K562 (cell line): ENCODE measurements at regions not wholly inside any gene's neighbourhood (a gene's known extent, or its start where the extent isn't known, plus 50 kb on each side); places are given as distances from the start of the nearest gene placed in this dataset.
"Not testable (repeated sequence)": the region's sequence is repeated elsewhere in the genome, so short reads cannot be mapped to it uniquely, and the experiment has no call there.

Experiments
- ATAC-seq: fragments of 200-7000 bp; cut with Tn5 transposase; 3 replicates; pipeline ENCODE4 v1.9.1; 2020; ENCODE audit warnings: moderate library complexity
- BruUV-seq: library from RNA; stranded (reverse); fragments of 400-500 nt; replicated peaks from 2 replicates; lab custom pipeline; 2021; lab: Mats Ljungman, UMichigan
- CTCF ChIA-PET: fragments of 300-600 bp; formaldehyde crosslinking; extraction: SDS; loops from one replicate; lab custom pipeline; 2021; ENCODE audit warnings: low intra/inter-chr PET ratio; lab: Yijun Ruan, JAX
- POLR2A ChIA-PET: fragments of 300-600, 350-650 bp; sonication (Branson Sonifier 250); formaldehyde crosslinking; extraction: SDS; loops from one replicate; lab custom pipeline; 2021; ENCODE audit warnings: antibody characterized with exemption, inconsistent platforms; lab: Yijun Ruan, JAX
- DNase-seq, 4 experiments: peaks; one replicate each; pipeline versions ENCODE4 v3.0.0 to v3.0.0-alpha.2; 2011 to 2018; ENCODE audit warnings: low spot score in 3 of 4, mixed read lengths in 3 of 4; ENCODE audit errors: extremely low read depth in 1 of 4
- FAIRE-seq: peaks from 2 replicates; lab custom pipeline; 2011; peaks lifted over from hg19 to GRCh38; lab: Jason Lieb, UNC
- H2AFZ ChIP-seq: 2 replicates; pipeline ENCODE4 v1.6.0; 2011; ENCODE audit warnings: low read depth, low read length, control low read depth, inconsistent platforms
- H3K27ac ChIP-seq: fragments of 200-600 bp; 3 replicates; pipeline ENCODE4 v1.8.0; 2011; ENCODE audit warnings: low read depth, mild to moderate bottlenecking, control low read depth, inconsistent platforms, low read length, moderate library complexity, mixed read lengths; ENCODE audit errors: extremely low read depth
- H3K27me3 ChIP-seq, 2 experiments: fragments of 300-600 bp in 1 of 2; 2 replicates in 1 of 2; 3 replicates in 1 of 2; pipeline versions ENCODE4 v1.6.0 to v1.8.0; 2011; ENCODE audit warnings: inconsistent platforms in 2 of 2, low read length in 2 of 2, mild to moderate bottlenecking in 1 of 2, mixed read lengths in 1 of 2, moderate library complexity in 1 of 2; ENCODE audit not compliant: control insufficient read depth in 2 of 2, insufficient read depth in 2 of 2
- H3K36me3 ChIP-seq: fragments of 300-600 bp; 3 replicates; pipeline ENCODE4 v1.8.0; 2011; ENCODE audit warnings: mild to moderate bottlenecking, low read length, inconsistent platforms; ENCODE audit not compliant: control insufficient read depth, insufficient read depth
- H3K4me1 ChIP-seq, 2 experiments: fragments of 200-600 bp in 1 of 2; replicated peaks in 1 of 2; 2 replicates in 1 of 2; 3 replicates in 1 of 2; pipeline versions ENCODE4 v1.5.1 to v1.8.0; 2011; ENCODE audit warnings: inconsistent platforms in 2 of 2, low read length in 2 of 2, mild to moderate bottlenecking in 1 of 2, mixed read lengths in 1 of 2, moderate library complexity in 1 of 2; ENCODE audit not compliant: control insufficient read depth in 2 of 2, insufficient read depth in 2 of 2
- H3K4me2 ChIP-seq: 2 replicates; pipeline ENCODE4 v1.6.1; 2011; ENCODE audit warnings: low read length, control low read depth, inconsistent platforms, mixed read lengths; ENCODE audit not compliant: insufficient read depth
- H3K4me3 ChIP-seq: fragments of 200-600 bp; sonication (generic), shearing (Covaris generic); 2 replicates; pipeline ENCODE4 v1.5.1; 2016; ENCODE audit warnings: control low read depth, inconsistent platforms
- H3K79me2 ChIP-seq: fragments of 200-600 bp; 3 replicates; pipeline ENCODE4 v1.8.0; 2011; ENCODE audit warnings: low read length, inconsistent platforms; ENCODE audit not compliant: control insufficient read depth, insufficient read depth
- H3K9ac ChIP-seq, 2 experiments: 2 replicates each; pipeline versions ENCODE4 v1.6.0 to v1.6.1; 2011; ENCODE audit warnings: low read depth in 2 of 2, low read length in 2 of 2, control low read depth in 1 of 2, inconsistent platforms in 1 of 2, mild to moderate bottlenecking in 1 of 2, mixed read lengths in 1 of 2; ENCODE audit not compliant: insufficient read depth in 1 of 2
- H3K9me1 ChIP-seq: one replicate; pipeline ENCODE4 v1.6.0; 2011; ENCODE audit warnings: inconsistent platforms, mild to moderate bottlenecking, low read length, moderate library complexity; ENCODE audit not compliant: control insufficient read depth, insufficient read depth
- H3K9me3 ChIP-seq: replicated peaks from 2 replicates; pipeline ENCODE4 v1.5.1; 2011; ENCODE audit warnings: low read depth, low read length, inconsistent platforms; ENCODE audit not compliant: control insufficient read depth, insufficient read depth
- H4K20me1 ChIP-seq: replicated peaks from 2 replicates; pipeline ENCODE4 v1.6.1; 2011; ENCODE audit warnings: low read length, inconsistent platforms, mixed read lengths; ENCODE audit not compliant: control insufficient read depth, insufficient read depth
- CHD4 ChIP-seq: fragments of 200-600 bp; sonication (generic); IDR thresholded peaks from 3 replicates; pipeline ENCODE4 v1.6.1; 2012; ENCODE audit warnings: low read depth, mild to moderate bottlenecking, mixed read lengths, low read length, inconsistent platforms; ENCODE audit not compliant: insufficient read depth, insufficient replicate concordance, poor library complexity, severe bottlenecking
- CTBP1 ChIP-seq: fragments of 450-650 bp; IDR thresholded peaks from 2 replicates; pipeline ENCODE4 v1.6.1; 2016; ENCODE audit warnings: borderline replicate concordance
- HCFC1 ChIP-seq: IDR thresholded peaks from 2 replicates; pipeline ENCODE4 v1.6.1; 2012; ENCODE audit warnings: low read depth, low read length, improper control_type of control experiment
- NFIC ChIP-seq: fragments of 450-650 bp; IDR thresholded peaks from 2 replicates; pipeline ENCODE4 v1.6.1; 2017; ENCODE audit warnings: mild to moderate bottlenecking, inconsistent platforms
- NFIX ChIP-seq: fragments of 250-450 bp; sonication (Bioruptor Pico); IDR thresholded peaks from 2 replicates; pipeline ENCODE4 v1.4.0; 2020; ENCODE audit warnings: low read depth, mild to moderate bottlenecking, moderate library complexity
- SIX5 ChIP-seq, 2 experiments: IDR thresholded peaks; 2 replicates each; pipeline ENCODE4 v1.6.1; 2011; ENCODE audit warnings: low read length in 2 of 2, borderline replicate concordance in 1 of 2, low read depth in 1 of 2, mild to moderate bottlenecking in 1 of 2, moderate library complexity in 1 of 2; ENCODE audit not compliant: insufficient read depth in 1 of 2
- ZNF3 ChIP-seq: fragments of 250-450 bp; sonication (Bioruptor Pico); IDR thresholded peaks from 2 replicates; pipeline ENCODE4 v1.5.0; 2021; ENCODE audit warnings: mild to moderate bottlenecking, moderate library complexity
- ZNF347 ChIP-seq: fragments of 450-650 bp; formaldehyde crosslinking; IDR thresholded peaks from 2 replicates; pipeline ENCODE4 v1.4.0; 2020; ENCODE audit warnings: low read depth, mild to moderate bottlenecking, moderate library complexity
- WGBS: fragments of 100-300 bp; shearing (Covaris generic); methylation state at CpG from one replicate; pipeline ENCODE4 v1.1.6; 2016; ENCODE audit warnings: low coverage, mixed read lengths; ENCODE audit not compliant: insufficient coverage; ENCODE audit errors: missing lambda C conversion rate; 5-methylcytosine and 5-hydroxymethylcytosine counted together
- in situ Hi-C: fragments of 300-500 bp; cut with MboI; formaldehyde crosslinking; loops from 4 replicates; pipeline ENCODE4 v1.15.0; 2018; ENCODE audit warnings: inconsistent platforms, mixed read lengths
- intact Hi-C: fragments of 100-400 bp; cut with micrococcal nuclease; formaldehyde crosslinking; loops from 2 replicates; pipeline ENCODE4 v1.14.2; 2022

GRCh38 chr1:24248859-24249258 is 61.8 kb upstream of the IFNLR1 start (continued):
- TF ChIP-seq ZNF347 (CRISPR knock-in tag) = no peak
- TF ChIP-seq HCFC1 = peak; percentile 87
- TF ChIP-seq ZNF3 (CRISPR knock-in tag) = no peak
- TF ChIP-seq CHD4 = no peak
- peak; percentile 45 to 56; a peak in 2 of 4 replicates for TF ChIP-seq SIX5 (IDR thresholded peaks at IDR 0.05; ENCODE audit: borderline replicate concordance in 1 of 2, insufficient read depth in 1 of 2, low read depth in 1 of 2, low read length in 2 of 2)
- TF ChIP-seq CTBP1 = 0 out of 2 replicates have a peak, but pooled peaks have one; percentile 37

- WGBS = 0% methylated on average over 7 of the region's 7 CpGs
- POLR2A ChIA-PET = interaction anchor here (1.0 kb wide), 1 partner anchor 28 kb away, joined by 4 read pairs; no protein-coding TSS in a partner anchor
- H3K9ac ChIP-seq, DNase-seq, H3K4me2 ChIP-seq, H3K4me1 ChIP-seq, H3K9me1 ChIP-seq, CTCF ChIA-PET, H3K36me3 ChIP-seq, H3K79me2 ChIP-seq, BruUV-seq, FAIRE-seq, H3K4me3 ChIP-seq, H4K20me1 ChIP-seq, H3K9me3 ChIP-seq, intact Hi-C loops, H2AFZ ChIP-seq, ATAC-seq, H3K27ac ChIP-seq, in situ Hi-C loops: not testable (repeated sequence)
- peaks cover 5 to 28% of the 10 kb centered on the region in 2 experiments; a peak in 3 of 5 replicates for H3K27me3 ChIP-seq
- peak; percentile 77 for TF ChIP-seq NFIX (CRISPR knock-in tag)
- TF ChIP-seq NFIC = peak; percentile 97
These were observed 60.2 kb upstream of the IFNLR1 start for GRCh38 chr1:24247337-24247736.
